Stimulated activated CD8-positive, alpha-beta memory T cell treated with anti-CD3 and anti-CD28 coated beads, Interleukin-12 subunit alpha, Interleukin-12 subunit beta, amount 100 ng/mL, for 1 hour (primary cell): ENCODE measurements at regions not wholly inside any gene's neighbourhood (a gene's known extent, or its start where the extent isn't known, plus 50 kb on each side); places are given as distances from the start of the nearest gene placed in this dataset.
"Not testable (repeated sequence)": the region's sequence is repeated elsewhere in the genome, so short reads cannot be mapped to it uniquely, and the experiment has no call there.

Experiments used
- DNase-seq: peaks from one replicate; pipeline ENCODE4 v3.0.0-alpha.2; 2020; ENCODE audit warnings: low read depth

GRCh38 chr15:99455789-99456160 is 110.0 kb upstream of the MEF2A start:
- no peak for DNase-seq

- DNase-seq: no peak
These were observed 101.6 kb upstream of the MEF2A start for GRCh38 chr15:99464137-99464536.

GRCh38 chr15:99466701-99467337 is 99.0 kb upstream of the MEF2A start:
- no peak for DNase-seq

- DNase-seq: no peak
These were observed 98.5 kb upstream of the MEF2A start for GRCh38 chr15:99467338-99467720.

- no peak for DNase-seq
These were observed 97.8 kb upstream of the MEF2A start for GRCh38 chr15:99467853-99468464.

- not testable (repeated sequence) for DNase-seq
These were observed 95.6 kb upstream of the MEF2A start for GRCh38 chr15:99470204-99470603.

GRCh38 chr15:99472416-99473145 is 93.2 kb upstream of the MEF2A start:
- no peak for DNase-seq

GRCh38 chr15:99473981-99474906 is 91.5 kb upstream of the MEF2A start:
- no peak for DNase-seq

- DNase-seq: no peak
These were observed 90.7 kb upstream of the MEF2A start for GRCh38 chr15:99474909-99475753.

- no peak for DNase-seq
These were observed 89.9 kb upstream of the MEF2A start for GRCh38 chr15:99475754-99476412.

- no peak for DNase-seq
These were observed 89.2 kb upstream of the MEF2A start for GRCh38 chr15:99476413-99477222.

- no peak for DNase-seq
These were observed 87.9 kb upstream of the MEF2A start for GRCh38 chr15:99477791-99478471.

- DNase-seq: no peak
These were observed 86.8 kb upstream of the MEF2A start for GRCh38 chr15:99478977-99479376.

GRCh38 chr15:99480016-99480810 is 85.6 kb upstream of the MEF2A start:
- no peak for DNase-seq

GRCh38 chr15:99481113-99481950 is 84.5 kb upstream of the MEF2A start:
- no peak for DNase-seq

- DNase-seq: no peak
These were observed 83.9 kb upstream of the MEF2A start for GRCh38 chr15:99481951-99482230.

- DNase-seq: no peak
These were observed 82.8 kb upstream of the MEF2A start for GRCh38 chr15:99482993-99483392.
